Fibroblast of the aortic adventitia (primary cell): ENCODE measurements at regions not wholly inside any gene's neighbourhood (a gene's known extent, or its start where the extent isn't known, plus 50 kb on each side); places are given as distances from the start of the nearest gene placed in this dataset.

Experiments
- DNase-seq: peaks from one replicate; pipeline ENCODE4 v3.0.0-alpha.2; 2010; ENCODE audit warnings: low read depth
- H3K4me3 ChIP-seq: 2 replicates; pipeline ENCODE4 v1.5.1; 2011; ENCODE audit warnings: low read depth, mild to moderate bottlenecking, control low read depth, low read length, moderate library complexity
- CTCF ChIP-seq: IDR thresholded peaks from 2 replicates; pipeline ENCODE4 v1.5.1; 2011; ENCODE audit warnings: mild to moderate bottlenecking, low read length, control low read depth, inconsistent platforms; ENCODE audit not compliant: insufficient read depth

- no peak for TF ChIP-seq CTCF
Measured at GRCh38 chr1:222114536-222115156, 372.8 kb upstream of the DUSP10 start.

DNA sequence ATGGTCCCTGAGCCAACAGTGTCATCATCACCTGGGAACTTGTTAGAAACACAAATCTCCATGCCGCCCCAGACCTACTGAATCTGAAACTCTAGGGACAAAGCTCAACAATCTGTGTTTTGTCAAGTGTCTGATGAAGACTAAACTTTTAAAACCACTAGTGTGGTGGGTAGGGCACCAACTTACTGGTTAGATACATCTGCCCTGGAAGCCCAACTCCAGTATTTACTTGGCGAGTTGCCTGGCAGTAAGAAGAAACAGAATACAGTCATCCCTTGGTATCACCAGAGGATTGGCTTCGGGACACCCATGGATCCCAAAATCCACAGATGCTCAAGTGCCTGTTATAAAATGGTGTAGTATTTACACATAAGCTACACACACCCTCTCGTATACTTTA lies 367.9 kb upstream of the DUSP10 start:
- H3K4me3 ChIP-seq, result no peak overlapping the region
- DNase-seq, result peak; percentile 40
- TF ChIP-seq CTCF, result no peak

More at GRCh38 chr1:222114536-222115156, 372.8 kb upstream of the DUSP10 start:
- no peak overlapping the region for H3K4me3 ChIP-seq
- DNase-seq, result no peak

DNA sequence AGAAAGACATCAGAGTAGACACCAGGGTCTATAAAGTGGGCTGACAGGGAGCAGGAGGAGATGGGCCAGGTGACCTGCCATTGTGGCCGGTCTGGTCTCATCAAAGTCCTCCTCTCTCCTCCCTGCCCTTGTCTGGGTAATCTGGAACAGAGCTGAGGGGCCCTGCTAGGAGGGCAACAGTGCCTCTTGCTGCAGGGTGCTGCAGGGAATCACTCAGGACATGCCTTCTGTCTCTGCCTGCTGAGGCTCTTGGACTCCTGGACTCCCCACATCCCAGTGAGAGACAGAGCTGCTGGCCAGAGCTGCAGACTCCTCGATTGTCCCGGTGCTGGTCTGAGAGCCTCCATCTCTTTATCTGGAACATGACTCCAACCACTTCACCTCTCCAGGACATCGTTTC lies 366.1 kb upstream of the DUSP10 start:
- H3K4me3 ChIP-seq, result no peak overlapping the region
- no peak for TF ChIP-seq CTCF
- DNase-seq, result no peak

DNA sequence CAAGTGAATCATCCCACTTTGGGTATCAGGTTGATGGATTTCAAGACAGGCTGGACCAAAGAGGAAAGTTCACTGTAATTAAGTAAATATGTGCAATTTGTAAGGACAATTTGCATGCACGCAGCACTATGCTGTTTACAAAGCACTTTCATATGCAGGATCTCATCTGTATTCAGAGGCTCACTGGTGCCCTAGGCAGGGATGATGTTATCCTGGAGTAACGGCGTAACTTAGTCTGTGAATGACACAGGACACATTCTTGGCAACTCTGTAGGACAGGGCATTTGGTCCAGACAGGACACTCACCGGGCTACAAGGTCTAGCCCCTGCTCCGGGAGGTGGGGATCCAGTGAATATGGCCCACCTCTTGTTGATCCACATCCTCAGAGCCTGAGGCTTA lies 365.4 kb upstream of the DUSP10 start:
- no peak overlapping the region for H3K4me3 ChIP-seq
- no peak for DNase-seq
- no peak for TF ChIP-seq CTCF

DNA sequence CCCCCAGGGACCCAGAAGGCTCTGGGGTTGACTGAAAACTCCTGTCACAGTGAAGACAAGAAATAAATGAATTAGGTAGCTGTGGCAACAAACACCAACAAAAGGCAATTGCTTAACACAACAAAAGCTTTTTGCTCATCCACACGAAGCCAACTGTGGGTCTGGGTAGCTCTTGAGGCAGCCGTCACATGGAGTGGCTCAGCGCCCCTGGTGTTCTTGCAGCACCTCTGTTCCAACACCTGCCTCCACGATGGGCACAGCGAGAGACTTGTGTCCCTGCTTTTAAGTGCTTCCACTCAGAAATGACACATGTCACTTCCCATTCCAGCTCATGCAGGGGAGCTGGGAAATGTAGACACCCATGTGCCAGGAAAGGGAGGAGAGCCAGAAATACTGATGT lies 364.5 kb upstream of the DUSP10 start:
- no peak for DNase-seq
- H3K4me3 ChIP-seq, result no peak overlapping the region
- TF ChIP-seq CTCF, result no peak

- DNase-seq, result no peak
- H3K4me3 ChIP-seq, result no peak overlapping the region
- no peak for TF ChIP-seq CTCF
Measured at GRCh38 chr1:222105861-222106260, 364.0 kb upstream of the DUSP10 start.

DNA sequence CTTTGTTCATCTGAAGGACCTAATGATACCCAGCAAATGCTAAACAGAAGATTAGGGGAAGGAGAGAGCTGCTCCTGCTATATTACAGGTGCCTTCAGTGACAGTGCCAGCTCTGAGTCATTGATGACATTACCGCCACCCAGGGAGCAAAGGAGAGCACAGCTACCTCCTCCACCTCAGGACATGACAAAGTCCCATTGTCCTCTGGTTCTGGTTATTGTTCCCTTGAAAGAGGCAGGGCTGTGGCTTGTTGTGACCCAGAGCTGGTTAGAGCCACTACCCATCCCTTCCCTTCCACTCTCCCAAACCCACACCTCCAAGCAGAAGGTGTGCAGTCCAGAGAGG lies 363.5 kb upstream of the DUSP10 start:
- no peak for TF ChIP-seq CTCF
- no peak for DNase-seq

More for the DNA sequence above, 363.5 kb upstream of the DUSP10 start:
- H3K4me3 ChIP-seq, result no peak overlapping the region
